ENCODE measurements at regions not wholly inside any gene's neighbourhood (a gene's known extent, or its start where the extent isn't known, plus 50 kb on each side); places are given as distances from the start of the nearest gene placed in this dataset.

DNA sequence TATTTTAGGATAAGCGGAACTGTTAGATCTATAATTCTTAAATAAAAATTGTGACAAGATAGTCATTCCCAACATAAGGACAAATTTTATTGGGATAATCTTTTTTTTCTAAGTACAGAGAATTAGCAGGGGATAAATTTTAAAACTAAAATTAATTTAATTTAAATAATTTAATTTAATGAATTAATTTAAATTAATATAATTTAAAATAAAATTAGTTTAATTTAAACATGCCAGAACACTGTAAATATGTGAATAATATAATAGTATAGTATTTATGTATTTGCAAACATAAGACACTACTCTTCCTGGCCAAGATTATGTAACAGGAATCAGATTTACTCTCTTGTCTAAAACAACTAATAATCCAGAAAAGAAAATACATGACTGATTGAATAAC lies 1055.9 kb downstream of the PDHA2 start:
- H3K4me1 Mint-ChIP-seq (ENCODE audit: low read depth in 2 of 2) = no peaks in the 10 kb centered on the region
- H3K36me3 Mint-ChIP-seq (ENCODE audit: insufficient read depth) = no peaks in the 10 kb centered on the region
- peaks cover 6 to 9% of the 10 kb centered on the region in 2 donors for H3K9me3 Mint-ChIP-seq
- no peak overlapping the region for H3K4me3 Mint-ChIP-seq
- H3K27me3 Mint-ChIP-seq = no peaks in the 10 kb centered on the region
- DNase-seq (no peak), ATAC-seq (replicated peaks) (no peak)
- H3K27ac Mint-ChIP-seq = no peak overlapping the region

DNA sequence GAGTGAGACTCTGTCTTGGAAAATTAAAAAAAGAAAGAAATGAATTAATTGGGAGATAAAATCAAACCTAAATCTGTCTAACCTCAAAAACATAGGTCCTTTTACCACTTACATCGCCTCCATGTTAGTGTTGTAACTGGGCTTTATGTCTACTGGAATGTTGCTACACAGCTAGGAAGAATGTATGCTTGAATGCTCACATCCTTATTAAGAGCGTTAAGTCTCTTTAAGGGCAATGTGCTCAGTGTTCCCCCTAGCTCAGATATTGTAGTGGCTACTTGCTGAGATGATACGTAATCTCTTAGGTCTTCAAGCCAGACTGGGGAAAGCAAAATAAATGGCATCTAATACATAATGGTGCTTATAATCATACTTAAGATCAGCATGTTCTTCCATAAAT lies 1072.8 kb downstream of the PDHA2 start:
- H3K36me3 Mint-ChIP-seq (ENCODE audit: insufficient read depth) = no peaks in the 10 kb centered on the region
- ATAC-seq (replicated peaks) (no peak), DNase-seq (no peak)
- peaks cover 6 to 20% of the 10 kb centered on the region in 2 donors for H3K9me3 Mint-ChIP-seq
- no peak overlapping the region for H3K4me3 Mint-ChIP-seq
- no peaks in the 10 kb centered on the region for H3K4me1 Mint-ChIP-seq (ENCODE audit: low read depth in 2 of 2)
- no peak overlapping the region for H3K27ac Mint-ChIP-seq
- no peaks in the 10 kb centered on the region for H3K27me3 Mint-ChIP-seq

DNA sequence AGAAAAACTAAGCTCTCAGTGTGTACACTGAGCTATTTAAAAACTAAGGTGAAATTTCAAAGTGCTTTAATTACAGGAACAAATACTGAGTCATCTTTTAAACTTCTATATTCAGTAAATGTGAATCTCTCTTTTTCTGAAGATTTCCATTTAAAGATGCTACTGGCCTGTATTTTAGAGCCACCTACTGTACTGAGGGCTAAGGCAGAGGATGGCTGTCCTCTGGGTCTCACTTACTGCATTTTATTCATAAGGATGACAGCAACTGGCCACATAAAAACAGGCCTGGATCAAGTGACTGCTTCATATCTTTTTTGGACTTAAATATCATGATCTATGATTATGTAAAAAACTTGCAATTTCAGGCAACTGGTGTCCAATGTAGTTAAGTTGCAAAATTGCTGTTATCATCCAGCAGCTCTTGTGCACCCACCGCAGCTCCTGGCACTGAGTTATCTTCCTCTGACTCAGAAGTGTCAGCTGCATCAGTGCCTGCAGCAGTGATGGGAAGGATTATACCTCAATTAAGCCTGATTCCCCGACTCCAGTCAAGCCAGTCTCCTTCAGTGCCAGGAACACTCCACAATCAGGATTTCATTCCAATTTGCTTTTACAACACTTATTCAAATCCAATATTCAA lies 1073.7 kb downstream of the PDHA2 start:
- Mint-ChIP-seq H3K4me3 (no peak overlapping the region), H3K9me3 (peaks cover 6 to 20% of the 10 kb centered on the region in 2 donors), H3K27me3 (no peaks in the 10 kb centered on the region), H3K27ac (no peak overlapping the region), H3K36me3 (ENCODE audit: insufficient read depth) (no peaks in the 10 kb centered on the region), H3K4me1 (ENCODE audit: low read depth in 2 of 2) (no peaks in the 10 kb centered on the region)
- no peak for DNase-seq
- no peak for ATAC-seq (replicated peaks)

DNA sequence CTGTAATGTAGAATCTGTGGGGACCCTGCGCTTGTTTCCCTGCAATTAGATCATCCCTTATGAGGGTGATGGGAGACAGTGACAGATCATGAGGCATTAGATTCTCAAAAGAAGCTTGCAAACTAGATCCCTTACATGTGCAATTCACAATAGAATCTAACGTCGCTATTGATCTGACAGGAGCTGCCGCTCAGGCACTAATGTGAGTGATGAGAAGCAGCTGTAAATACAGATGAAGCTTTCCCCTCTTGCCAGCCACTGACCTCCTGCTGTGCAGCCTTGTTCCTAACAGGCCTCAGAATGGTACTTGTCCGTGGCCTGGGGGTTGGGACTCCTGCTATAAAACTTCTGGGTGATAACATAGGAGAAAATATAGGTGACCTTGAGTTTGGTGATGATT lies 1076.8 kb downstream of the PDHA2 start:
- ATAC-seq (replicated peaks) (no peak), DNase-seq (no peak)
- Mint-ChIP-seq H3K36me3 (ENCODE audit: insufficient read depth) (no peaks in the 10 kb centered on the region), H3K4me1 (ENCODE audit: low read depth in 2 of 2) (no peaks in the 10 kb centered on the region), H3K27ac (no peak overlapping the region), H3K4me3 (no peak overlapping the region), H3K9me3 (peaks cover 11 to 26% of the 10 kb centered on the region in 2 donors), H3K27me3 (no peaks in the 10 kb centered on the region)

DNA sequence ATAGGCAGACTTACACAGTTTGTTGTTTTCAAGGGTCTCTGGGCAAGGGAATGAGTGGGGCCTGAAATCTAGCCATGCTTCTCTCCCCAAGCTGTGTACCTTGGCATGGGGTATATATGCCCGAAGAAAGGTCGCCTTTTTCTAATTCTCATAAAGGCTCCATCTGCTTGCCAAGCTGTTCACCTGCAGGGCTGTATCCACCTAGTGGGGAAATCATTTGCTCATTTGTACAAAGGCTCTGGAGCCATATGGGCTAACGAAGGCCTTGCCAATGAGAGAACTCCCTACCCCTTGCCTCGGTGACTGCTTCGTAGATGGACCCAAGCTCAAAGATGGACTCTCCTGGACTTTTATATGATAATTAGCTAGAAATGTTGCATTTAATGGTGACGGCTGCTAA lies 1097.0 kb downstream of the PDHA2 start:
- Mint-ChIP-seq H3K9me3 (peaks cover 0 to 11% of the 10 kb centered on the region in 2 donors), H3K4me3 (no peak overlapping the region), H3K4me1 (ENCODE audit: low read depth in 2 of 2) (no peaks in the 10 kb centered on the region), H3K27ac (no peak overlapping the region), H3K27me3 (no peaks in the 10 kb centered on the region), H3K36me3 (ENCODE audit: insufficient read depth) (no peaks in the 10 kb centered on the region)
- DNase-seq (no peak), ATAC-seq (replicated peaks) (no peak)

DNA sequence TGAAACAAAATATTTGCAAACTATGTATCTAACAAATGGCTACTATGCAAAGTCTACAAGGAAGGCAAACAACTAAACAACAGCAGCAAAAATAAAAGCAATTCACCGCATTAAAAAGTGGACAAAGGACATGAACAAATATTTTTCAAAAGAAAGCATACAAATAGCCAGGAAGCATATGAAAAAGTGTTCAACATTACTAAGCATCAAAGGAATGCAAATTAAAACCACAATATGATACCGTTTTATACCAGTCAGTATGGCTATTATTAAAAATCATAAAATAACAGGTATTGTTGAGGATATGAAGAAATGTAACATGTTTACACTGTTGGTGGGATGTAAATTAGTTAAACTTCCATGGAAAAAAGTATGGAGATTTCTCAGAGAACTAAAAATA lies 1106.7 kb downstream of the PDHA2 start:
- Mint-ChIP-seq H3K4me1 (ENCODE audit: low read depth in 2 of 2) (no peaks in the 10 kb centered on the region), H3K27me3 (no peaks in the 10 kb centered on the region), H3K4me3 (no peak overlapping the region), H3K9me3 (peaks cover 5 to 8% of the 10 kb centered on the region in 2 donors), H3K36me3 (ENCODE audit: insufficient read depth) (no peaks in the 10 kb centered on the region), H3K27ac (no peak overlapping the region)
- DNase-seq (no peak), ATAC-seq (replicated peaks) (no peak)

DNA sequence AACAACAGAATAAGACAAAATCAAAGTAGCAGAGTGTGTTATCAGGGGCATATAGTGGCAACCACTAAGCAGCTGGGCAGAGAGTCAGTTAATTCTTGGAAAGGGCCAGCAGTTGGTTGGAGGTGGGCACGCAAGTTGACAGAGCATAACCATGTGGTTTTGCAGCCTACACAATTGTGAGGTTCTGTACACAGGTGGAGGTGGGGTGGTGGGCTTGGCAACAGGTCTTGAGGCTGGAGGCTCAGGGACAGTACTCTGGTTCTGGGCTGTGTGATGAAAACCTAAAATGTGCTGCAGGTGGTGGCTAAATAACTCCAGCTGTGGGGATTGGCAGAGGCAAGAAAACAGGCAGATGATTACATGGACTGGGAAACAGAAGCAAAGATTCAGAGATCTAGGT lies 1112.7 kb downstream of the PDHA2 start:
- H3K4me3 Mint-ChIP-seq = no peak overlapping the region
- no peak for ATAC-seq (replicated peaks)

DNA sequence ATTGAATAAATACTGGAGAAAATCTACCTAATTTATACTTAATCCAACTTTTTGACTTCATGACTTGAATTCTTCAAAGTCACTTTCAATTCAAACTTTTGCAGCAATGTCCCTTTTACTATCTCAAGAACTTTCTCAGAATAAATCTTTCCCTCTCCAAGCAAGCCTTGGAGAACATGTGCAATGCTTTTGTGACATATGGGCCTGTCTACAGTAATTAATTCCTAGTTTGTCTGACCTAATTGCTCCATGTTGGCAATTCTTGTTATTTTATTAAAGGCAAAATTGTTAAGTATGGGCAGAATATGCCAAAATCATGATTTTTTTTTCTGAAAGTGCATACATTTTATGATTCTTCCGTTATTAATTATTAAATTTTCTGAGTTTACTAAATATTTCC lies 1115.3 kb downstream of the PDHA2 start:
- DNase-seq = no peak
- H3K4me3 Mint-ChIP-seq = no peak overlapping the region
- H3K36me3 Mint-ChIP-seq (ENCODE audit: insufficient read depth) = no peaks in the 10 kb centered on the region
- no peak for ATAC-seq (replicated peaks)
- no peaks in the 10 kb centered on the region for H3K27me3 Mint-ChIP-seq
- no peak overlapping the region for H3K27ac Mint-ChIP-seq
- H3K9me3 Mint-ChIP-seq = peaks cover 5 to 8% of the 10 kb centered on the region in 2 donors
- no peaks in the 10 kb centered on the region for H3K4me1 Mint-ChIP-seq (ENCODE audit: low read depth in 2 of 2)

More for the DNA sequence above, 1112.7 kb downstream of the PDHA2 start:
- Mint-ChIP-seq H3K9me3 (peaks cover 5 to 8% of the 10 kb centered on the region in 2 donors), H3K36me3 (ENCODE audit: insufficient read depth) (no peaks in the 10 kb centered on the region), H3K4me1 (ENCODE audit: low read depth in 2 of 2) (no peaks in the 10 kb centered on the region), H3K27ac (no peak overlapping the region), H3K27me3 (no peaks in the 10 kb centered on the region)
- no peak for DNase-seq

DNA sequence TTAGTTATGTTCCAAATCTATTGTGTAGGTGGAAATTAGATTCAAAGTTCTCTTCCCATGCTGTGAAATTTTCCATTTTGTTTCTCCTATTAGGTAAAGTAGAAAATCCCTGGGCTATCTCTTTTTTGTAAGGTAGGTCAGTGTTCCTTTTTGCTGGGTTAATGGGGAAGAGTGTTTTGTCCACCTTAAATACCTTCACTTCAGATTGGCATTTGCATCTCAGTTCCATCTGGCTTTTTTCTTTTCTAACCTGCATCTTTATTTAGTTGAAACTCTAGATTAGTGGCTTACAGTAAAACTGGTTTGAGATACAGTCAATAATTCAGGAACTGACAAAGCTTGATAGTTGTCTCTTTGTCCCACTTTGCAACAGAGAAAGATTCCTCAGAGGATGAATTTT lies 1115.8 kb downstream of the PDHA2 start:
- Mint-ChIP-seq H3K9me3 (peaks cover 5 to 8% of the 10 kb centered on the region in 2 donors), H3K36me3 (ENCODE audit: insufficient read depth) (no peaks in the 10 kb centered on the region), H3K4me3 (no peak overlapping the region), H3K4me1 (ENCODE audit: low read depth in 2 of 2) (no peaks in the 10 kb centered on the region), H3K27ac (no peak overlapping the region), H3K27me3 (no peaks in the 10 kb centered on the region)
- DNase-seq (no peak), ATAC-seq (replicated peaks) (no peak)

DNA sequence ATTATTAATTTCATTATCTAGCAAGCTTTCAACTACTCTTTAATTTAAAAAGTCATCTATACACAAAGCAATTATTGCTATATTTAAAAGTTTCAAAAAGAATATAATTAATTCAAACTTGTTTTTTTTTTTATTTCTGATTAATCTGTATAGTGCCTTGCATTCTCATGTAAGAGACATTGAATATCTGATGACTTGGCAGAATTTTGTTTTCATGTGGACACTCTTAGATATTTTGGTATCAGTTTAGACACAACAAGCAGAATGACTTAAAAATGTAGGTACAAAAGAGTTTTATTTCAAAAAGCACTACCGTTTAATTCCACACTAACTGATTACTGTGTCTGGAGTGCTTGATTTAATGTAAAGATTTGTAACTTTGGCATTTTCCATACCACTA lies 1129.6 kb downstream of the PDHA2 start:
- Mint-ChIP-seq H3K27ac (no peak overlapping the region), H3K9me3 (peaks cover 6 to 11% of the 10 kb centered on the region in 2 donors), H3K4me1 (ENCODE audit: low read depth in 2 of 2) (no peaks in the 10 kb centered on the region), H3K27me3 (no peaks in the 10 kb centered on the region), H3K36me3 (ENCODE audit: insufficient read depth) (no peaks in the 10 kb centered on the region), H3K4me3 (no peak overlapping the region)
- ATAC-seq (replicated peaks) (no peak), DNase-seq (no peak)

DNA sequence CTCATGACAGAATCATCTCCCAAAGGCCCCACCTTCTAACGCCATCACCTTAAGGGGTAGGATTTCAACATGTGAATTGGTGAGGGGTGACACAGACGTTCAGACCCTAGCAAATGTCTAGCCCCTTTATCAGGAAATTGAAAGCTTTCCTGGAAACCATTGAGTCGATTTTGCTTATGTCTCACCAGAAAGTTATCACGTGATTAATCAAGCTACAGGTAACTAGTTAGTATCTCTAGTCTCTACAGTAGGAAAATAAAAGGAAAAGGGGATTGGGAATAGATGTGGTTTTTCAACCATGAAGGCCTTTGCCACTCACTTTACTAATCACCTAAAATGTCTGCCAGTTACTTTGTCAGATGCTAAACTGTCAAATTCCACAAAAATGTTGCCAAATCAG lies 1133.0 kb downstream of the PDHA2 start:
- DNase-seq = no peak
- H3K4me3 Mint-ChIP-seq = no peak overlapping the region
- peaks cover 0 to 4% of the 10 kb centered on the region in 2 donors for H3K9me3 Mint-ChIP-seq
- ATAC-seq (replicated peaks) = no peak
- H3K4me1 Mint-ChIP-seq (ENCODE audit: low read depth in 2 of 2) = no peaks in the 10 kb centered on the region
- H3K36me3 Mint-ChIP-seq (ENCODE audit: insufficient read depth) = no peaks in the 10 kb centered on the region
- no peaks in the 10 kb centered on the region for H3K27me3 Mint-ChIP-seq
- H3K27ac Mint-ChIP-seq = no peak overlapping the region

DNA sequence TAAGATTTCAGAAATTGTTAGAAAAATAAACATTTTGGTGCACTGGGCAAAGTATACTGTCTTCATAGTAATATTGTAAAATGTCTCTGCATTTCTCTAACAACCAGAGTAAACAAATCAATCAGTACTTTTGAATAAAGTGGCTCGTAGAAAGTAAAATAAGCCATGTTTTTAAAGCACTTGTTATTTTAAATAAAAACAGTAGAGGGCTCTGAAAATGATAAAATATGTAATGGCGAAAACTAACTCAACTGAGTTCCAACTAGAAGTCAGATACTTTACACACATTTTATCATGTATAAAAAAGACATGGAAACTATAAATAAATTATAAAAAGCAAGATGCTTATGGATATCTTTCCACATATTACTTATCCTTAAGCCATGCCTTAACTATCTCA lies 1134.4 kb downstream of the PDHA2 start:
- Mint-ChIP-seq H3K27ac (no peak overlapping the region), H3K36me3 (ENCODE audit: insufficient read depth) (no peaks in the 10 kb centered on the region), H3K4me3 (no peak overlapping the region), H3K4me1 (ENCODE audit: low read depth in 2 of 2) (no peaks in the 10 kb centered on the region), H3K27me3 (no peaks in the 10 kb centered on the region), H3K9me3 (peaks cover 0 to 3% of the 10 kb centered on the region in 2 donors)
- ATAC-seq (replicated peaks) (no peak), DNase-seq (no peak)

DNA sequence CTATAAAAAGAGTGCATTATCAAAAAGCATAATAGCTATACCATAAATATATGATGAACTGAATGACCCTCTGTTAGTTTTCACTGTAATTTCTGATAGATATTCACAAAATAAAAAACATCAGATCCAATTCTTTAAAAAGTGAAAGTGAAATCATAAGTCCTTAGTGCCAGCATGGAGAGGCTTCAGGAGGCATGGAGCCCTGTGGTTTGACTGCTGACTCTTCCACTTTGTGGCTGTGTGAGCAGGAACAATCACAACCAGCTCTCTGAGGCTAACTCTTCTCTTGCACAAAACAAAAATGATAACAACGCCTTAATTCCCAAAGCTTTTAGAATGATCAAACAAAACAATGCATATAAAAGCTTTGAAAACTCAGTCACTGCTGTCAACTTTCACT lies 1143.9 kb downstream of the PDHA2 start:
- DNase-seq (no peak), ATAC-seq (replicated peaks) (no peak)
- Mint-ChIP-seq H3K4me3 (no peak overlapping the region), H3K9me3 (peaks cover 6% of the 10 kb centered on the region in 2 donors), H3K27me3 (no peaks in the 10 kb centered on the region), H3K4me1 (ENCODE audit: low read depth in 2 of 2) (no peaks in the 10 kb centered on the region), H3K36me3 (ENCODE audit: insufficient read depth) (no peaks in the 10 kb centered on the region), H3K27ac (no peak overlapping the region)

DNA sequence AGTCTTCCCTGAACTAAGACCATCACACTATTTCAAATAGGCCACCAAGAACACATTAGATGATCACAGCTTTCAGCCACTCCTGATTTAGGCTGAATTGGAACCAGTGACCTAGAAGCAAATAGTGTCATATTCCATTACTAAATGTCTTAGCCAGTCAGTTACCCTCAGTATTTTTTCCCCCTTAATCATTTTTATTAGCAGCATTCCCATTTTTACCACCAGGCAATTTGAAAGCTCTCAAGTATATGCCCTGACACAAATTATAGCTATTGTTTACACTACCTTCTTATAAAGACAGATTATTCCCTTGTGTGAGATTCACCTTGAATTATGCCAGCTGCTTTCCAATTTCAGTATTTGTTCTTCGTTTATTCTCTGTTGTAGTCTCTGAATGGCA lies 1146.9 kb downstream of the PDHA2 start:
- Mint-ChIP-seq H3K4me1 (ENCODE audit: low read depth in 2 of 2) (no peaks in the 10 kb centered on the region), H3K9me3 (peaks cover 6% of the 10 kb centered on the region in 2 donors), H3K27me3 (no peaks in the 10 kb centered on the region), H3K36me3 (ENCODE audit: insufficient read depth) (no peaks in the 10 kb centered on the region), H3K27ac (no peak overlapping the region), H3K4me3 (no peak overlapping the region)
- DNase-seq (no peak), ATAC-seq (replicated peaks) (no peak)

DNA sequence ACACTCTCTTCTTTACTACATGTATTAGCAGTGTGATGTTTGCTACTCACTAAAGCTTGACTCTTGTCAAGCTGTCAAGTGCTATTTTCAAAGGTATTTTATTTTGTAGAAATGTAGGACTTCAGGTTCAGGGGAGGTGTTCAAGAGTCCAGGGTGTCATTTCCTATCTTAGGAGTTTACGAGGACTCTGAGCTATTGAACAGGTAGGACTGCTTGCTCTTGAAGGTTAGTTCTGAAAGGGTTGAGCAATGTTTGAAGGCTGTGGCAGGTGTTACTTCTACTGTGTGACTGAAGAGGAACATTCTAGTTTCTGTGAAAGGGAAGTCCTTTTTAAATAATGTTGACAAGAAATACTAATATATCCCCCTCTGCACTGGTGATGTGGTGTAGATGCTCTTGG lies 1151.2 kb downstream of the PDHA2 start:
- no peaks in the 10 kb centered on the region for H3K36me3 Mint-ChIP-seq (ENCODE audit: insufficient read depth)
- DNase-seq (no peak), ATAC-seq (replicated peaks) (no peak)

More for the DNA sequence above, 1151.2 kb downstream of the PDHA2 start:
- Mint-ChIP-seq H3K27me3 (no peaks in the 10 kb centered on the region), H3K4me3 (no peak overlapping the region), H3K9me3 (peaks cover 6 to 15% of the 10 kb centered on the region in 2 donors), H3K4me1 (ENCODE audit: low read depth in 2 of 2) (no peaks in the 10 kb centered on the region), H3K27ac (no peak overlapping the region)
